ENCODE measurements at regions not wholly inside any gene's neighbourhood (a gene's known extent, or its start where the extent isn't known, plus 50 kb on each side); places are given as distances from the start of the nearest gene placed in this dataset.

DNA sequence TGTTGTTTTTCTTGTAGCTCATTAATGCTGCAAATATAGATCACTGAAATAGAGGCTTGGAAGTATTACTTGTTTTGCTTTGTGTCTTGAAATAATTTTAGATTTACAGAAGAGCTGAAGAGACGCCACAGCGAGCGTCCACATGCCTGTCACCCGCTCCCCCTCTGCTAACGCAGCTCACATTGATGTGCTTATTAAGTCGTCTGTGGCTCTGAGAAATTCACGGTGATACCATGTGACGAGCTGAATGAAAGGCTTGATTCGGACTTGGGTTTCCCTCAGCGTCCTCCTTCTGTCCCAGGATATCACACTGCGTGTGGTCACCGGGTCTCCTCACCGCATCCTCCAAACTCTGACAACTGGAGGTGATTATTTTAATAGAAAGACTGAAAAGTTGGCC, 365.4 kb downstream of the BRD1 start:
- Histone ChIP-seq H3K36me3 (no peaks in the 10 kb centered on the region), H3K27me3 (no peaks in the 10 kb centered on the region), H3K9me3 (no peaks in the 10 kb centered on the region)

DNA sequence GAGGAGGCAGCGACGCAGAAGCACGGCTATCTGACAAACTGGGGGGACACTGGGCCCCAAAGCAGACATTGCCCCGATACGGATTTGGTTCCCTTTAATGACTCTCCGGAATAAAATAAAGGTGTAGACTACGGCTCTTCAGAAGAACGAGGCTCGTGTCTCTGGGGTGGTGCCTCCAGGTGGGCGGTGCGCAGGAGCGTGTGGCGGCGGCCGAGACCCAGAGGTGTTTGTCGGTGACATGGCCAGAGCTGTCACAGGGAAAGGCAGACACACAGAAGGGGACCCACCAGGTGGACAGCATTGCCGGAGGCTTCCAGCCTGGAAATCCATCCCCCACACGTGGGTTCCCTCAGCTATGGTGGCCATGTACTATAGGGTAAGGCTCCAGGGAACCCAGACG, 366.0 kb downstream of the BRD1 start:
- H3K4me1 ChIP-seq = no peaks in the 10 kb centered on the region
- no peaks in the 10 kb centered on the region for H3K9me3 ChIP-seq
- H3K4me3 ChIP-seq = no peak overlapping the region
- no peak for DNase-seq (ENCODE audit: low spot score)
- H3K27me3 ChIP-seq = no peaks in the 10 kb centered on the region
- no peaks in the 10 kb centered on the region for H3K36me3 ChIP-seq
- H3K27ac ChIP-seq = no peak overlapping the region
- TF ChIP-seq, protein P1, sequence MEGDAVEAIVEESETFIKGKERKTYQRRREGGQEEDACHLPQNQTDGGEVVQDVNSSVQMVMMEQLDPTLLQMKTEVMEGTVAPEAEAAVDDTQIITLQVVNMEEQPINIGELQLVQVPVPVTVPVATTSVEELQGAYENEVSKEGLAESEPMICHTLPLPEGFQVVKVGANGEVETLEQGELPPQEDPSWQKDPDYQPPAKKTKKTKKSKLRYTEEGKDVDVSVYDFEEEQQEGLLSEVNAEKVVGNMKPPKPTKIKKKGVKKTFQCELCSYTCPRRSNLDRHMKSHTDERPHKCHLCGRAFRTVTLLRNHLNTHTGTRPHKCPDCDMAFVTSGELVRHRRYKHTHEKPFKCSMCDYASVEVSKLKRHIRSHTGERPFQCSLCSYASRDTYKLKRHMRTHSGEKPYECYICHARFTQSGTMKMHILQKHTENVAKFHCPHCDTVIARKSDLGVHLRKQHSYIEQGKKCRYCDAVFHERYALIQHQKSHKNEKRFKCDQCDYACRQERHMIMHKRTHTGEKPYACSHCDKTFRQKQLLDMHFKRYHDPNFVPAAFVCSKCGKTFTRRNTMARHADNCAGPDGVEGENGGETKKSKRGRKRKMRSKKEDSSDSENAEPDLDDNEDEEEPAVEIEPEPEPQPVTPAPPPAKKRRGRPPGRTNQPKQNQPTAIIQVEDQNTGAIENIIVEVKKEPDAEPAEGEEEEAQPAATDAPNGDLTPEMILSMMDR (IDR thresholded peaks at IDR 0.05) = no peak

More for the DNA sequence above, 365.4 kb downstream of the BRD1 start:
- H3K27ac ChIP-seq = no peak overlapping the region
- TF ChIP-seq, protein P1 (IDR thresholded peaks at IDR 0.05) = no peak
- no peak for DNase-seq (ENCODE audit: low spot score)
- no peaks in the 10 kb centered on the region for H3K4me1 ChIP-seq
- no peak overlapping the region for H3K4me3 ChIP-seq

DNA sequence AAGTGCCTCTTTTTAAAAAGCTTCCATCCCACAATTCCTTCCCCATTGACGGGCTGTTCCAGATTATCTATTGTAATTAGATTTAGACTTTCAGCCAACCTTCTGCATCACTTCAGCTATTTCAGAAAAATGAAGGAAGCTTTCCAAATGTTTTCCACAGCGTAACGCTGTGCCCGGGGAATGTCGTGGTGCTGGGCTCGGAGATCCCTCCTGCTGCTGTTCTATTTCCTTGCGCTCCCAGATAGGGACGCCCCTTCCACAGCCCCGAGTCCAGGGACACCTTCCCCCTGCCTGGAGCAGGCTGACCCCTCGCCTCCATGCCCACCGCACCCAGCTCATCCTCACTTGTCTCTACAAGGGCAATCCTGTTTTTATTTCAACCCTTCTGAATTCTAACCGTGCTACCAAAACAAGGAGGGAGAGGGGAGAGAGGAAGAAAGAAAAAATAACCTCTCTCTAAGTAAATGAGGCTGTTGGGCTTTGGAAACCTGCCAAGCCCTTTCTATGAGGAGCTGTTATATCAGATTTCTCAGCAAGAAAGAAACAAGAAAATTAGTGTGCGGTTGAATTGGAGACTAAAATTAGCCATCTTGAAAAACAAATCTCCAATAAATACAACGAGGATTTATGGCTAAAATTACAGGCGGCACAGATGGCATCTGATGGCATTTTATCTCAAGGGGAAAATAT, 366.9 kb downstream of the BRD1 start:
- Histone ChIP-seq H3K36me3 (no peaks in the 10 kb centered on the region), H3K27me3 (no peaks in the 10 kb centered on the region), H3K9me3 (no peaks in the 10 kb centered on the region), H3K4me3 (no peak overlapping the region), H3K4me1 (no peaks in the 10 kb centered on the region), H3K27ac (no peak overlapping the region)
- no peak for DNase-seq (ENCODE audit: low spot score)
- TF ChIP-seq, protein P1 (IDR thresholded peaks at IDR 0.05) = no peak

DNA sequence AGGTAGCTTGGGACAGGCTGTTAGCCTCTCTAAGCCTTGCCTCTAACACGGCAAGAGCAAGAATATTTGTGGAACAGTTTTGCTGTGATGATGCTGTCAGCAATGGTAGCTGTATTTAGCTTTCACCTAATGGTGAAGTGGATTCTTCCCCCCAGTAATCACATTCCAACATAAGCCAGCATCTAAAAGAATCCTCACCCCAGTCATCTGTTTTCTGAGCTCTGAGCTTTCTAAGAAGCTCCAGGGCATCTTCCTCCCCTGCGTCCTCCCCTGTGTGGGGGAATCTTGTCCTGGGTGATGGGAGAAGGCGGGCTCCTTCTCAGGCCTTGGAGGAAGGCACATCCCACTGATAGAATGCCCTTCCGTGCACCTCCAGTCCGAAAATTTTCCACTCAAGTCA, 367.6 kb downstream of the BRD1 start:
- DNase-seq (ENCODE audit: low spot score) = no peak
- no peak overlapping the region for H3K4me3 ChIP-seq
- TF ChIP-seq, protein P1 (IDR thresholded peaks at IDR 0.05) = no peak
- H3K4me1 ChIP-seq = no peaks in the 10 kb centered on the region
- H3K27ac ChIP-seq = no peak overlapping the region
- H3K27me3 ChIP-seq = no peaks in the 10 kb centered on the region
- no peaks in the 10 kb centered on the region for H3K36me3 ChIP-seq
- no peaks in the 10 kb centered on the region for H3K9me3 ChIP-seq

DNA sequence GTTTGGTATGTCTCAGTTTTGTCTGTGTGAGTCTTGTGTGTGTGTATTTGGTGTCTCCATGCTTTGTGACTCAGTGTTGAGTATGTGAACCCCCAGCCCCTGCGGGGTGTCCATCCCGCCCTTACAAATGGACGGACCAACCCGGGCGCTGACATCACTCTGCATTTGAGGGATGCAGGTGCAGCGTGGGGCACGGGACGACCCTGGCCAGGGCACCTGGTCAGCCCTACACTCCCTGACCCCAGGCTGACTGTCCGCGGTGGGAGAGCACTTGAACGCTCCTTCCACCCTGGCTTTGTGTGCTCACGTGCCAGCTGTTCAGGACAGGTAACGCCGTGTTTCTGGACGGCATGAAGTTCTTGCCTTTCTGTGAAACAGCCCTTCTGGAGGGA, 369.0 kb downstream of the BRD1 start:
- no peaks in the 10 kb centered on the region for H3K27me3 ChIP-seq
- no peaks in the 10 kb centered on the region for H3K4me1 ChIP-seq
- no peak overlapping the region for H3K4me3 ChIP-seq
- H3K9me3 ChIP-seq = no peaks in the 10 kb centered on the region
- H3K27ac ChIP-seq = no peak overlapping the region
- no peaks in the 10 kb centered on the region for H3K36me3 ChIP-seq
- no peak for DNase-seq (ENCODE audit: low spot score)
- TF ChIP-seq, protein P1 (IDR thresholded peaks at IDR 0.05) = no peak

Data from right atrium auricular region (tissue), 2 donors.